ENCODE measurements at regions not wholly inside any gene's neighbourhood (a gene's known extent, or its start where the extent isn't known, plus 50 kb on each side); places are given as distances from the start of the nearest gene placed in this dataset.
"Not testable (repeated sequence)": the region's sequence is repeated elsewhere in the genome, so short reads cannot be mapped to it uniquely, and the experiment has no call there.

DNA sequence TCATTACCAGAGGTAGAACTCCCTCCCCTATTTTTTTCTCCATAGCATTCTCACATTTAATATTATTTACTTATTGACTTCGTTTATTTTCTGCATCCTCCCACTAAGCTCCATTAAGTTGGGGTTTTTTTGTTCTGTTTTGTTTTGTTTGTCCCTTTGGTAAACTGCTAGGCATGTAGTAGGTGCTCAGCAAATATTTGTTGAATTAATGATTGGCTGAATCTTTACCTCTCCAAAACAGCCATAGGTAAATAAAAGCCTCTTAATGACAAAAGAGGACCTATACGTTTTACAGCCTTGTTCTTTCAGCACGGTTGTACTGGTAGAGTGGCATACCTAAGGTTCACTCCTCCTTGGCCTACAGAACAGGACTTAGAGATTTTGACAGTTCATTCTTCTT lies 52.0 kb downstream of the PRORP start:
- no peak overlapping the region for H3K27ac Mint-ChIP-seq
- no peak for DNase-seq
- no peak overlapping the region for H3K4me3 Mint-ChIP-seq
- H3K36me3 Mint-ChIP-seq: peaks cover 5 to 24% (median 12%) of the 10 kb centered on the region in 3 donors
- H3K9me3 Mint-ChIP-seq: peaks cover 0 to 2% (median 0%) of the 10 kb centered on the region in 6 donors
- peaks cover 0 to 3% (median 0%) of the 10 kb centered on the region in 3 donors for H3K27me3 Mint-ChIP-seq (ENCODE audit: low read depth in 3 of 3)
- H3K4me1 Mint-ChIP-seq: peaks cover 0 to 6% of the 10 kb centered on the region in 2 donors

DNA sequence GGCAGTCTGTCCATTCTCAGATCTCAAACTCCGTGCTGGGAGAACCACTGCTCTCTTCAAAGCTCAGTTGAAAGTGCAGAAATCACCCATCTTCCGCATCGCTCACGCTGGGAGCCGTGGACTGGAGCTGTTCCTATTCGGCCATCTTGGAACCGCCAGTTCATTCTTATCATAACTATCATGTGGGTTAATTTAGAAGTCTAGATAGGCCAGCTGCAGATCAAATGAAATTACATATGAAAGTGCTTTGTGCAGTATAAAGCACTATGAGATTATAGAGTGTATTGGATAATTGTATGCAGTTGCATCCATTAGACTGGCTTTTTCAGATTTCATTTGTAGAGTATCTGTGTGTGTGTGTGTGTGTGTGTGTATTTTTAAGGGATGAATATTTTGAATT lies 57.8 kb downstream of the PRORP start:
- Mint-ChIP-seq H3K36me3 (peaks cover 5 to 17% (median 15%) of the 10 kb centered on the region in 3 donors), H3K27ac (no peak overlapping the region), H3K9me3 (no peaks in the 10 kb centered on the region), H3K27me3 (ENCODE audit: low read depth in 3 of 3) (no peaks in the 10 kb centered on the region), H3K4me1 (no peaks in the 10 kb centered on the region), H3K4me3 (no peak overlapping the region)
- DNase-seq: no peak

- not testable (repeated sequence) for H3K4me1 Mint-ChIP-seq; H3K4me3 Mint-ChIP-seq; H3K9me3 Mint-ChIP-seq; DNase-seq; H3K27me3 Mint-ChIP-seq (ENCODE audit: low read depth in 3 of 3); H3K27ac Mint-ChIP-seq
- H3K36me3 Mint-ChIP-seq: peaks cover 5 to 25% (median 15%) of the 10 kb centered on the region in 3 donors
These were observed 62.5 kb downstream of the PRORP start for GRCh38 chr14:35184891-35185290.

- no peaks in the 10 kb centered on the region for H3K4me1 Mint-ChIP-seq
These were observed 67.1 kb downstream of the PRORP start for GRCh38 chr14:35189422-35189821.

GRCh38 chr14:35193161-35193560 lies 70.8 kb downstream of the PRORP start:
- H3K9me3 Mint-ChIP-seq: no peaks in the 10 kb centered on the region
- H3K4me3 Mint-ChIP-seq: no peak overlapping the region
- peaks cover 13% of the 10 kb centered on the region in 2 donors for H3K4me1 Mint-ChIP-seq
- no peak overlapping the region for H3K27ac Mint-ChIP-seq
- no peaks in the 10 kb centered on the region for H3K27me3 Mint-ChIP-seq (ENCODE audit: low read depth in 3 of 3)
- DNase-seq: no peak
- H3K36me3 Mint-ChIP-seq: peaks cover 17 to 30% (median 24%) of the 10 kb centered on the region in 3 donors

More at GRCh38 chr14:35189422-35189821, 67.1 kb downstream of the PRORP start:
- Mint-ChIP-seq H3K4me3 (no peak overlapping the region), H3K27ac (peak overlapping the region in 1 of 6 donors; percentile 40), H3K36me3 (peaks cover 21 to 47% (median 27%) of the 10 kb centered on the region in 3 donors), H3K27me3 (ENCODE audit: low read depth in 3 of 3) (no peaks in the 10 kb centered on the region), H3K9me3 (no peaks in the 10 kb centered on the region)
- DNase-seq: no peak

GRCh38 chr14:35194183-35194582 lies 71.8 kb downstream of the PRORP start:
- DNase-seq; H3K27me3 Mint-ChIP-seq (ENCODE audit: low read depth in 3 of 3); H3K4me3 Mint-ChIP-seq; H3K9me3 Mint-ChIP-seq: not testable (repeated sequence)
- Mint-ChIP-seq H3K4me1 (peaks cover 13% of the 10 kb centered on the region in 2 donors), H3K27ac (peak overlapping the region in 1 of 6 donors; percentile 7), H3K36me3 (peaks cover 17 to 30% (median 24%) of the 10 kb centered on the region in 3 donors)

GRCh38 chr14:35196571-35196970 lies 74.2 kb downstream of the PRORP start:
- H3K36me3 Mint-ChIP-seq: peaks cover 17 to 25% (median 19%) of the 10 kb centered on the region in 3 donors
- H3K27ac Mint-ChIP-seq: peak overlapping the region; percentile 61 to 87 (median 76)
- no peak for DNase-seq
- no peak overlapping the region for H3K4me3 Mint-ChIP-seq
- H3K27me3 Mint-ChIP-seq (ENCODE audit: low read depth in 3 of 3): no peaks in the 10 kb centered on the region
- no peaks in the 10 kb centered on the region for H3K9me3 Mint-ChIP-seq
- peaks cover 20 to 21% of the 10 kb centered on the region in 2 donors for H3K4me1 Mint-ChIP-seq

GRCh38 chr14:35197015-35197414 lies 74.7 kb downstream of the PRORP start:
- H3K27me3 Mint-ChIP-seq (ENCODE audit: low read depth in 3 of 3): no peaks in the 10 kb centered on the region
- no peaks in the 10 kb centered on the region for H3K9me3 Mint-ChIP-seq
- DNase-seq: peak in 1 of 3 donors; percentile 14
- H3K4me3 Mint-ChIP-seq: peak overlapping the region in 1 of 5 donors; percentile 27
- H3K4me1 Mint-ChIP-seq: peaks cover 20 to 22% of the 10 kb centered on the region in 2 donors
- H3K36me3 Mint-ChIP-seq: peaks cover 13 to 21% (median 15%) of the 10 kb centered on the region in 3 donors
- H3K27ac Mint-ChIP-seq: peak overlapping the region; percentile 61 to 87 (median 76)

DNA sequence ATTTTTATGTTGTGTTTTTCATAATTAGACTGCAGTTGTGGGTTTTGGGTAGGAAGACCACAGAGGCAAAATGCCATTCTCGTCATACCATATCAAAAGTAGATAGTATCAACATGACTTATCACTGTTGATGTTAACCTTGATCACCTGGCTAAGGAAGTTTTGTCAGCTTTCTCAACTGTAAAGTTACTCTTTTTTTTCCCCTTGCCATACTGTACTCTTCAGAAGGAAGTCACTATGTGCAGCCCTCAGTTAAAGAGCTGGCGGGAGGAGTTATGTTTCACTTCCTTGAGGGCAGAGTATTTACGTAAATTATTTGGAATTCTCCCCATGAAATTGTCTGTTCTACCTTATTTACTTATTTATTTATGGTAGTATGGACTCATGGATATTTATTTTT lies 78.7 kb downstream of the PRORP start:
- DNase-seq: no peak
- Mint-ChIP-seq H3K27ac (peak overlapping the region; percentile 31 to 77 (median 70)), H3K4me1 (peaks cover 55% of the 10 kb centered on the region in 2 donors), H3K9me3 (no peaks in the 10 kb centered on the region), H3K27me3 (ENCODE audit: low read depth in 3 of 3) (peaks cover 0 to 8% (median 5%) of the 10 kb centered on the region in 3 donors), H3K36me3 (no peaks in the 10 kb centered on the region), H3K4me3 (peak overlapping the region in 4 of 5 donors; percentile 15 to 57 (median 34))

DNA sequence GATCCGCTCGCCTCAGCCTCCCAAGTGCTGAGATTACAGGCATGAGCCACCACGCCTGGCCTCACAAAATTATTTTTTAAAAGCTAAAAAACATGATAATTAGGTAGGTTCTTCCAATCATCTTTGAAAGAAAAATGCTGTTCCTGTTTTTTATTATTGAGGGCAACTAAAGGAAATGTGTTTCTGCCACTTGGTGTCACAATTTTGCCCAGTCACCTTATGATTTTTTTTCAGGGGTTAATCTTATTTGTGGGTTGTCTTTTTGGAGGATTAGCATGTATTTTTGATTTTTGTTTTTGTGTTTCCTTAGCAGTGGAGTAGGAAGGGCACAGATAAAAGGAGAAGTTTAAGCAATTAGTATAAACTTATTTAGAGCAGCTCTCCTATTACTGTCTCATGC lies 79.8 kb downstream of the PRORP start:
- no peaks in the 10 kb centered on the region for H3K9me3 Mint-ChIP-seq
- H3K27ac Mint-ChIP-seq: peak overlapping the region; percentile 60 to 82 (median 78)
- peaks cover 53 to 55% of the 10 kb centered on the region in 2 donors for H3K4me1 Mint-ChIP-seq
- H3K36me3 Mint-ChIP-seq: no peaks in the 10 kb centered on the region
- H3K4me3 Mint-ChIP-seq: peak overlapping the region in 4 of 5 donors; percentile 28 to 64 (median 58)
- H3K27me3 Mint-ChIP-seq (ENCODE audit: low read depth in 3 of 3): peaks cover 0 to 8% (median 5%) of the 10 kb centered on the region in 3 donors
- no peak for DNase-seq

DNA sequence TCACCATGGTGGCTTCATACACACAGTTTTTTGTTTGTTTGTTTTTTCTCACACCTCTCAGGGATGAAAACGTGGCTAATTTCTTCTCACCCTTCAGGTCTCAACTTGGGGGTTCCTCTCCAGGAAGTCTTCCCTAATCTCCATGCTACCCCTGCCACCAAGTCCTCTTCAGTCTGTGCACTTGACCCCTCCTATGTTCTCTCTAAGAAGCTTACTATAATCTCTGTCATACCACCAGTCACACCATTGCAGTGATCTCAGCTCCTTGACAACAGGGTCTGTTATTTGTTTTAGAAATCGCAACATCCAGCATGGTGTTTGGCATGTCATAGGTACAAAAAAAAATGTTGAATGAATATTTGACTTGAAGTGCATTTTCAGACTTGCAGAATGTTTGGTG lies 83.4 kb downstream of the PRORP start:
- peak; percentile 20 to 47 (median 22) for DNase-seq
- H3K4me1 Mint-ChIP-seq: peaks cover 54 to 62% of the 10 kb centered on the region in 2 donors
- peak overlapping the region; percentile 93 to 99 (median 97) for H3K27ac Mint-ChIP-seq
- peaks cover 0 to 3% (median 0%) of the 10 kb centered on the region in 3 donors for H3K36me3 Mint-ChIP-seq
- peaks cover 0 to 8% (median 5%) of the 10 kb centered on the region in 3 donors for H3K27me3 Mint-ChIP-seq (ENCODE audit: low read depth in 3 of 3)
- H3K4me3 Mint-ChIP-seq: peak overlapping the region; percentile 32 to 76 (median 64)
- H3K9me3 Mint-ChIP-seq: no peaks in the 10 kb centered on the region

DNA sequence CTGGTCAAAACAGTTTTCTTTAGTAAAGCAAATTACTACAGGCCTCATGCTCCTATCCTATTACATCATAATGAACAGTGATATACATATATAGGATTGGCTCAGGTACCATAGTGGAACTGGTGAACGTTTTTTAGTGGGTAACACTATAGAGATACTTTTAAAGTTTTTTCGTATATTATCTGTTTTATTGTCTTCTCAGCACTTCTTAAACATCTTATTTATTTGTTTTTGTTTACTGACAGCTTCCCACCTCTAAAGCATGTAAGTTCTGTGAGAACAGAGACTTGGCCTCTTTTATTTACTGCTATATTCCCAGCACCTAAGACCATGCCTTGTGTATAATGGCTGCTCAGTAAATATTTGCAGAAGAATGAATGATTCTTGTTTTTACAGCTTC lies 81.1 kb upstream of the PSMA6 start:
- H3K4me3 Mint-ChIP-seq: no peak overlapping the region
- H3K9me3 Mint-ChIP-seq: no peaks in the 10 kb centered on the region
- peaks cover 0 to 4% (median 3%) of the 10 kb centered on the region in 3 donors for H3K36me3 Mint-ChIP-seq
- no peak overlapping the region for H3K27ac Mint-ChIP-seq
- peaks cover 0 to 1% (median 0%) of the 10 kb centered on the region in 3 donors for H3K27me3 Mint-ChIP-seq (ENCODE audit: low read depth in 3 of 3)
- no peak for DNase-seq
- H3K4me1 Mint-ChIP-seq: peaks cover 19 to 26% of the 10 kb centered on the region in 2 donors

GRCh38 chr14:35212471-35213142 lies 79.6 kb upstream of the PSMA6 start:
- Mint-ChIP-seq H3K4me3 (no peak overlapping the region), H3K27me3 (ENCODE audit: low read depth in 3 of 3) (peaks cover 0 to 1% (median 0%) of the 10 kb centered on the region in 3 donors), H3K36me3 (peaks cover 0 to 4% (median 3%) of the 10 kb centered on the region in 3 donors), H3K9me3 (no peaks in the 10 kb centered on the region), H3K4me1 (peaks cover 9 to 14% of the 10 kb centered on the region in 2 donors), H3K27ac (peak overlapping the region in 3 of 6 donors; percentile 7 to 45 (median 25))
- no peak for DNase-seq

- peak overlapping the region in 2 of 6 donors; percentile 41 to 45 for H3K27ac Mint-ChIP-seq
- no peaks in the 10 kb centered on the region for H3K9me3 Mint-ChIP-seq
- peaks cover 0 to 4% (median 3%) of the 10 kb centered on the region in 3 donors for H3K36me3 Mint-ChIP-seq
- peaks cover 8 to 14% of the 10 kb centered on the region in 2 donors for H3K4me1 Mint-ChIP-seq
- no peak for DNase-seq
- H3K27me3 Mint-ChIP-seq (ENCODE audit: low read depth in 3 of 3): peaks cover 0 to 1% (median 0%) of the 10 kb centered on the region in 3 donors
- H3K4me3 Mint-ChIP-seq: no peak overlapping the region
These were observed 78.9 kb upstream of the PSMA6 start for GRCh38 chr14:35213143-35213788.
